ENCODE measurements at regions not wholly inside any gene's neighbourhood (a gene's known extent, or its start where the extent isn't known, plus 50 kb on each side); places are given as distances from the start of the nearest gene placed in this dataset.

GRCh38 chr5:121273833-121274433 is 577.7 kb upstream of the FTMT start:
- peak overlapping the region; percentile 69 for H3K4me2 ChIP-seq (ENCODE audit: low read length)
- TF ChIP-seq TCF7L2 (IDR thresholded peaks at IDR 0.05; ENCODE audit: borderline replicate concordance, extremely low read depth, insufficient read depth, insufficient read length) (peak; percentile 18), ZNF274 (IDR thresholded peaks at IDR 0.05; ENCODE audit: low read depth, low read length) (no peak), JUND (IDR thresholded peaks at IDR 0.05) (peak; percentile 81), SIN3A (IDR thresholded peaks at IDR 0.05; ENCODE audit: low read depth) (no peak), MAX (IDR thresholded peaks at IDR 0.05) (peak; percentile 44; the same call in 1 of the 2 replicates), CEBPB (IDR thresholded peaks at IDR 0.05; ENCODE audit: low read depth) (0 out of 2 replicates have a peak, but pooled peaks have one; percentile 45), POLR2A (IDR thresholded peaks at IDR 0.05; ENCODE audit: borderline replicate concordance, extremely low read depth, insufficient read depth, insufficient read length) (no peak), SP1 (IDR thresholded peaks at IDR 0.05; ENCODE audit: low read depth) (peak; percentile 75), CBX3 (IDR thresholded peaks at IDR 0.05; ENCODE audit: low read depth) (peak; percentile 69; the same call in 1 of the 2 replicates), SRF (IDR thresholded peaks at IDR 0.05; ENCODE audit: low read depth) (peak; percentile 60; the same call in 1 of the 2 replicates), EGR1 (IDR thresholded peaks at IDR 0.05; ENCODE audit: low read depth) (peak; percentile 24; the same call in 1 of the 2 replicates), FOSL1 (IDR thresholded peaks at IDR 0.05; ENCODE audit: low read depth) (peak; percentile 90)
- intact Hi-C loops (cut with micrococcal nuclease), result no loop called here
- peak; percentile 99 for ATAC-seq
- no peaks in the 10 kb centered on the region for H3K9me2 ChIP-seq (ENCODE audit: insufficient read depth)
- H3K4me3 ChIP-seq (replicated peaks in 1 of 2; ENCODE audit: low read depth in 1 of 2, low read length in 2 of 2), result peak overlapping the region in 1 of 2 experiments; percentile 24; a peak in 1 of 4 replicates
- no TSS peak for BruUV-seq (replicated peaks)
- H3K27me3 ChIP-seq (ENCODE audit: insufficient read depth, low read length), result no peaks in the 10 kb centered on the region
- ChIA-PET POLR2A (no interaction called here), RAD21 (ENCODE audit: low non-redundant PET in 1 of 2, low total read pairs in 2 of 2, uncharacterized antibody in 2 of 2, unreplicated experiment in 2 of 2) (no interaction called here), CTCF (no interaction called here)
- H3K9me3 ChIP-seq (ENCODE audit: control insufficient read depth in 1 of 2, insufficient read depth in 1 of 2, low read depth in 1 of 2, low read length in 2 of 2), result no peaks in the 10 kb centered on the region
- H3K27ac ChIP-seq (ENCODE audit: low read depth, low read length), result no peak overlapping the region
- peak; percentile 74 for DNase-seq (ENCODE audit: low read depth, low spot score)
- no peaks in the 10 kb centered on the region for H3K36me3 ChIP-seq (ENCODE audit: control insufficient read depth in 1 of 2, insufficient read depth in 2 of 2, low read length in 2 of 2)
- H2AFZ ChIP-seq (ENCODE audit: low read depth, low read length, poor library complexity, severe bottlenecking), result peak overlapping the region; percentile 98
- peaks cover 7 to 9% of the 10 kb centered on the region in 2 experiments for H3K4me1 ChIP-seq (ENCODE audit: control insufficient read depth in 1 of 2, insufficient read depth in 2 of 2, low read length in 2 of 2)
- peak overlapping the region; percentile 43 for H3K9ac ChIP-seq (ENCODE audit: low read length)
- no peaks in the 10 kb centered on the region for H4K20me1 ChIP-seq (ENCODE audit: insufficient read depth)
- H3K79me2 ChIP-seq (ENCODE audit: insufficient read depth, low read length), result no peaks in the 10 kb centered on the region

GRCh38 chr5:121279801-121280200 is 571.9 kb upstream of the FTMT start:
- no peaks in the 10 kb centered on the region for H3K79me2 ChIP-seq (ENCODE audit: insufficient read depth, low read length)
- DNase-seq (ENCODE audit: low read depth, low spot score), result no peak
- no peaks in the 10 kb centered on the region for H4K20me1 ChIP-seq (ENCODE audit: insufficient read depth)
- BruUV-seq (replicated peaks), result no TSS peak
- no peaks in the 10 kb centered on the region for H3K27me3 ChIP-seq (ENCODE audit: insufficient read depth, low read length)
- POLR2A ChIA-PET, result no interaction called here
- CTCF ChIA-PET, result no interaction called here
- H3K4me2 ChIP-seq (ENCODE audit: low read length), result no peak overlapping the region
- no peak overlapping the region for H3K4me3 ChIP-seq (replicated peaks in 1 of 2; ENCODE audit: low read depth in 1 of 2, low read length in 2 of 2)
- H3K9ac ChIP-seq (ENCODE audit: low read length), result no peak overlapping the region
- no peak overlapping the region for H3K27ac ChIP-seq (ENCODE audit: low read depth, low read length)
- H3K9me3 ChIP-seq (ENCODE audit: control insufficient read depth in 1 of 2, insufficient read depth in 1 of 2, low read depth in 1 of 2, low read length in 2 of 2), result no peaks in the 10 kb centered on the region
- ATAC-seq, result no peak
- no peaks in the 10 kb centered on the region; a peak in 1 of 4 replicates for H3K4me1 ChIP-seq (ENCODE audit: control insufficient read depth in 1 of 2, insufficient read depth in 2 of 2, low read length in 2 of 2)
- H2AFZ ChIP-seq (ENCODE audit: low read depth, low read length, poor library complexity, severe bottlenecking), result no peak overlapping the region
- intact Hi-C loops (cut with micrococcal nuclease), result no loop called here
- H3K9me2 ChIP-seq (ENCODE audit: insufficient read depth), result no peaks in the 10 kb centered on the region
- RAD21 ChIA-PET (ENCODE audit: low non-redundant PET in 1 of 2, low total read pairs in 2 of 2, uncharacterized antibody in 2 of 2, unreplicated experiment in 2 of 2), result no interaction called here
- no peaks in the 10 kb centered on the region for H3K36me3 ChIP-seq (ENCODE audit: control insufficient read depth in 1 of 2, insufficient read depth in 2 of 2, low read length in 2 of 2)
- TF ChIP-seq CEBPB (IDR thresholded peaks at IDR 0.05; ENCODE audit: low read depth) (no peak), ZNF274 (IDR thresholded peaks at IDR 0.05; ENCODE audit: low read depth, low read length) (no peak), ATF3 (IDR thresholded peaks at IDR 0.05) (no peak), REST (IDR thresholded peaks at IDR 0.05; ENCODE audit: low read depth) (no peak), SIN3A (IDR thresholded peaks at IDR 0.05; ENCODE audit: low read depth) (no peak), ZBTB33 (IDR thresholded peaks at IDR 0.05; ENCODE audit: extremely low read depth, insufficient replicate concordance, low read length) (no peak), EZH2phosphoT487 (IDR thresholded peaks at IDR 0.05; ENCODE audit: borderline replicate concordance) (no peak)

Data from HCT116 (cell line).